NCI-H460 (cell line): ENCODE measurements at regions not wholly inside any gene's neighbourhood (a gene's known extent, or its start where the extent isn't known, plus 50 kb on each side); places are given as distances from the start of the nearest gene placed in this dataset.

Source experiments
- DNase-seq: peaks from one replicate; pipeline ENCODE4 v3.0.0-alpha.2; 2016; ENCODE audit warnings: low read depth; ENCODE audit errors: extremely low read depth

DNA sequence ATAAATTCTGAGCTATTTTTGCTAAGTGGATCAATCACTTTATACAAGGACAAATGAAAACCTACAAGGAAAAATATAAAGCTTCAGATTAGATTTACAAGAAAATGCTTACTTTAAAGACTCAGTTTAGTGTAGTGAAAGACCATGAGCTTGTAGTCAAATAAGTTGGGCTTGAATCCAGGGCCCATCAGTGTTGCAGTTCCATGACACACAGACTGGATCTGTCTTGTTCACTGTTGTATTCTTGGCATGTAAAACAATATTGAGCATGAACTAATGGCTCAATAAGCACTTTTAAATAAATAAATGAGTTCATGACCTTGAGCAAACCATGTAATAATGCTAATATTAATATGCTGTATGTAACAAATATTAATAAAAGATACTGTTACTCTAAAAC, 164.6 kb upstream of the KCND2 start:
- no peak for DNase-seq

- DNase-seq: no peak
Observed at GRCh38 chr7:120110169-120110568, 162.8 kb upstream of the KCND2 start.

GRCh38 chr7:120114626-120115025, 158.3 kb upstream of the KCND2 start:
- DNase-seq: no peak

- DNase-seq: no peak
Observed at GRCh38 chr7:120123528-120123927, 149.4 kb upstream of the KCND2 start.

GRCh38 chr7:120131096-120131839, 141.7 kb upstream of the KCND2 start:
- DNase-seq: no peak

GRCh38 chr7:120138497-120138896, 134.5 kb upstream of the KCND2 start:
- no peak for DNase-seq

- no peak for DNase-seq
Observed at GRCh38 chr7:120156476-120156875, 116.5 kb upstream of the KCND2 start.

DNA sequence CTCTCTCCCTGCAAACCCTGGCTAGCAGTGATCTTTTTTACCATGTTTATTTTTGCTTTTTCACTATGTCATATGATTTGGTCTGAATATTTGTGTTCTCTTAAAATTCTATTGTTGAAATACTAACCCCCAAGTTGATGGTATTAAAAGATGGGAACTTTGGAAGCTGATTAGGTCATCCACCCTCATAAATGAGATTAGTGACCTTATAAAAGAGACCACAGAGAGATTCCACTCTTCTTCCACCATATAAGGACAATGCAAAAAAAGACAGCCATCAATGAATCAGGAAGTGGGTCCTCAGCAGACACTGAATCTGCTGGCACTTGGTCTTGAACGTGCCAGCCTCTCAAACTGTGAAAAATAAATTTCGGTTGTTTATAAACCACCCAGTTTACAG, 112.8 kb upstream of the KCND2 start:
- no peak for DNase-seq

- no peak for DNase-seq
Observed at GRCh38 chr7:120163449-120163848, 109.5 kb upstream of the KCND2 start.

DNA sequence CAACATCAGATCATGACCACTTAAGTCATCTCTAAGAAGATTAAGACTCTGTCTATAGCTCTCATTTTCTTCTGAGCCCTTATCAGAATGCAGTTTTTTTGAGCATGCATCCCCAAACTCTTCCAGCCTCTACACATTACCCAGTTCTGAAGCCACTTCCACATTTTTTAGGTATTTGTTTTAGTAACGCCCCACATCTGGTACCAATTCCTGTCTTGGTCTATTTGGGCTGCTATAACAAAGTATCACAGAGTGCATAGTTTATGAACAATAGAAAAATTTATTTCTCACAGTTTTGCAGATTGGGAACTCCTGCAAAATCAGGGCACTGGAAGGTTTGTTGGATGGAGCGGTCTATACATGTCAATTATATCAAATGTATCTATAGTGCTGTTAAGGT, 107.7 kb upstream of the KCND2 start:
- DNase-seq: no peak

- DNase-seq: no peak
Observed at GRCh38 chr7:120168066-120168465, 104.9 kb upstream of the KCND2 start.

DNA sequence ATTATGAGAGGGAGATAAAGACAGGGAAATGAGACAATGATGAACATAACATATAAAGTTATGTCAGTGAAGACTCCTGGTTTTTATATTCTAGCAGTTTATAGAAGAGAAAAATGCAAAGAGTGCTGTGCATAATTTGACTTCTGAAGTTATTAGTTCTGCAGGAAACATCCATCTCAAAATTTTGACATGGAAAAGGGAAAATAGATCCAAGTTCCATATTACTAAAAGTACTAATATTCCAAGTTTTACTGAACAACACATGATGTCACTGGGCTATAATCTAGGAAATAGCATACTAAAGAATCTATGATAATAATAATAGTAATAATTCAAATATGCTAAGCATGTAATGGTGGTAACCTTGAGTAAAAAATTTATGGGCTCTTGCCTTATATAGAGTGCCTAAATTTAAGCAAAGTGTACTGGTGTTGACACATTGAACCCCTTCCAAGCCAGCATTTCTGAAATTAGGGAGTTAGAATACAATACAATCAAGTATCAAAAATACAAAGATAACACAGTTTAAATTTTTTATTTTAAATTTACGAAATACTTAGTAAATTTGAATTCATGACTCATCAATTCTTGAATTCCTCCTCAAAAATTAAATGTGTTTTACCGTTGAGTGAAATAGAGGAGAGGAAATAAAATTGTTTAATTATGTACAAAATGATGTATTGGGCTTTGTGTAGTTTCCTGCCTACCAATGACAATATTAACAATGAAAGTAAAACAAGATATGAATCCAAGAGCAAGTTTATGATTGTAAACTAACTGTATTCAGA, 102.8 kb upstream of the KCND2 start:
- no peak for DNase-seq

DNA sequence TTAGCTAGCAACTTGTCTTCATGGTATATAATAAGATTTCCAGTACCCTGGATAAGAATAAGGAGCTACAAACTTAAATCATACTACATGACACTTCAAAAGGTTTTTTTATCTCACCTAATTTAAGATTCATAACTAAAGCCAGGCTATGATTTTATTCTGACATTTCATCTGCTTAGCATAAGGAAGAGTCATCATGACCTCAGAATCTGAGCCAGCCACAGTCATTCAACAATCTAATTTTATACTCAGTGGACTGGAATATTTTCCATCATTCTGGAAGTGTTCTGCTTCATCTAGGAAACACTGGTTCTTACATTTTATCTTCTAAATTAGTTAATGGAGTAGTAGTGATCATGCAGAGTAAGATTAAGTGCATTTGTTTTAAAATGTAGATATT, 102.1 kb upstream of the KCND2 start:
- no peak for DNase-seq

GRCh38 chr7:120171406-120171805, 101.6 kb upstream of the KCND2 start:
- no peak for DNase-seq

GRCh38 chr7:120180221-120180620, 92.8 kb upstream of the KCND2 start:
- no peak for DNase-seq

DNA sequence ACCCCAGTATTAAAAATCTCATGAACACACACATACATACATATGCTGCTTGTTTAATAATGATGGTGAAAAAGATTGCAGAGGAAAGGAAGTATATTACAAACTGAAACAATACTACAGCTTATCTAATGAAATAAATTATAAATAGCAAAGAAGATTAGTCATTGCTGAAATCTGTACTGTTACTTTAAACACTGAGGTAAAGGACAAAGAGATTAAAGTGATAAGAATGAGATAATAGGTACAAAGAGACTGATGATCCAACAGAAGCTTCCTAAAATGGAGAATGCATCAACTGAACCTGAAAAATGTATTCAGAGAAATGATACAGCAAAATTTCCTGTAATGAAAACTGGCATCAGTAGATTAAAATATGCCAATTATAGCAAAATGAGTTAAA, 91.5 kb upstream of the KCND2 start:
- no peak for DNase-seq

GRCh38 chr7:120184866-120185265, 88.1 kb upstream of the KCND2 start:
- no peak for DNase-seq

GRCh38 chr7:120185940-120186682, 86.9 kb upstream of the KCND2 start:
- DNase-seq: no peak

- no peak for DNase-seq
Observed at GRCh38 chr7:120186688-120187087, 86.3 kb upstream of the KCND2 start.

- DNase-seq: no peak
Observed at GRCh38 chr7:120189623-120190022, 83.4 kb upstream of the KCND2 start.

DNA sequence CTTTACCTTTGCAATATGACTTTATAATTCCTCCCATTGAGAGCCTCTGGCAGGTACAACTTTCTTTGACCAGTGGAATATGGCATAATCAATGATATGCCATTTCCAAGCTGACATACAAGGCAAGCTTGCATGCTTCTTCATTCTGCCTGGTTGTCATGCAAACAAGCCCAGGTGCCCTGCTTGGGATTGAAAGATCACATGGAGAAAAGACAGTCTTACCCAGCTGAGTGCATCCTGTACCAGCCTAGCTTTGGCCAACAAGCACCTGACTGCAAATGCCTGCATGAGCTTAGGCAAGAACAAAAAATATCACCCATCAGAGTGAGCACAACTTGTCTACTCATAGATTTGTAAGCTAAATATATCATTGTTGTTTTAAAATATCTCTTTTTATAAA, 82.9 kb upstream of the KCND2 start:
- DNase-seq: no peak

DNA sequence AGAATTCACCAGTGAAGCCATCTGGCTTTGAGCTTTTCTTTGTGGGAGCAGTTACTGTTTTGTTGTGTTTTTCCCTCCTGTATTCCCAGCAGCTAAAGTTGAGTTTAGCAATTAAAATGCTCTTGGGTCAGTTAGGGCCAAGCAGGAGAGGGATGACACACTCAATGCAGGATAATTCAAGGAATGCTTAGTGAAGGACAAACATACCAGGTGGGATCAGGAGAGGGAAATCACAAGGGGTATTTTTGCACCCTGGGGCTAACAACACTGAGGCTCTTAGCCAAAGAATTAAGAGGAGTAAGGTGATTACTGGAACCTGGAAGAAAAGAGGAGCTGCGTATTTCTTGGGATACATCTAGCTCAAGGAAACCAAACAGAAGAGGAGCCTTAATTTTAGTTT, 82.4 kb upstream of the KCND2 start:
- DNase-seq: no peak
